GM23338 (cell line): ENCODE measurements at regions not wholly inside any gene's neighbourhood (a gene's known extent, or its start where the extent isn't known, plus 50 kb on each side); places are given as distances from the start of the nearest gene placed in this dataset.

Experiments
- ATAC-seq: fragments of 200-7000 bp; cut with Tn5 transposase; 3 replicates; pipeline ENCODE4 v1.9.1; 2020
- DNase-seq: peaks from one replicate; pipeline ENCODE4 v3.0.0-alpha.2; 2015; ENCODE audit warnings: low spot score
- H2AFZ ChIP-seq: fragments of 200-600 bp; sonication (generic); 2 replicates; pipeline ENCODE4 v1.8.0; 2016; ENCODE audit warnings: antibody characterized with exemption, mild to moderate bottlenecking, moderate library complexity
- H3F3A ChIP-seq: fragments of 200-600 bp; sonication (generic); replicated peaks from 2 replicates; pipeline ENCODE4 v1.8.0; 2017; ENCODE audit warnings: antibody characterized with exemption, mixed run types, low read depth
- H3K27ac ChIP-seq: fragments of 200-600 bp; sonication (generic); 2 replicates; pipeline ENCODE4 v1.6.1; 2016; ENCODE audit warnings: low read depth
- H3K27me3 ChIP-seq: fragments of 200-600 bp; sonication (generic); 2 replicates; pipeline ENCODE4 v1.8.0; 2016; ENCODE audit warnings: mild to moderate bottlenecking, mixed run types, moderate library complexity; ENCODE audit not compliant: insufficient read depth
- H3K36me3 ChIP-seq: fragments of 200-600 bp; sonication (generic); 2 replicates; pipeline ENCODE4 v1.8.0; 2016; ENCODE audit warnings: mild to moderate bottlenecking; ENCODE audit not compliant: insufficient read depth
- H3K4me1 ChIP-seq: fragments of 200-600 bp; sonication (generic); 2 replicates; pipeline ENCODE4 v1.8.0; 2016; ENCODE audit warnings: mild to moderate bottlenecking, moderate library complexity; ENCODE audit not compliant: insufficient read depth
- H3K4me2 ChIP-seq: fragments of 200-600 bp; sonication (generic); 2 replicates; pipeline ENCODE4 v1.7.1; 2017; ENCODE audit warnings: mixed run types
- H3K4me3 ChIP-seq: fragments of 200-600 bp; sonication (generic); 2 replicates; pipeline ENCODE4 v1.6.1; 2016; ENCODE audit warnings: mixed run types
- H3K79me2 ChIP-seq: fragments of 200-600 bp; sonication (generic); replicated peaks from 2 replicates; pipeline ENCODE4 v1.8.0; 2017; ENCODE audit warnings: mild to moderate bottlenecking; ENCODE audit not compliant: insufficient read depth
- H3K9me2 ChIP-seq: fragments of 200-600 bp; sonication (generic); 2 replicates; pipeline ENCODE4 v1.8.0; 2017; ENCODE audit not compliant: insufficient read depth
- H4K20me1 ChIP-seq: fragments of 200-600 bp; sonication (generic); replicated peaks from 2 replicates; pipeline ENCODE4 v1.8.0; 2017; ENCODE audit warnings: mild to moderate bottlenecking; ENCODE audit not compliant: insufficient read depth
- H3K27ac Mint-ChIP-seq: 2 replicates; pipeline ENCODE4 v1.8.0; 2020; ENCODE audit warnings: inconsistent platforms, mild to moderate bottlenecking, moderate library complexity, mixed read lengths
- H3K27me3 Mint-ChIP-seq: 3 replicates; pipeline ENCODE4 v1.8.0; 2022; ENCODE audit warnings: low read depth, mild to moderate bottlenecking, moderate library complexity, mixed read lengths, inconsistent platforms; ENCODE audit not compliant: insufficient read depth, poor library complexity
- H3K36me3 Mint-ChIP-seq: 3 replicates; pipeline ENCODE4 v1.8.0; 2021; ENCODE audit warnings: low read depth, mild to moderate bottlenecking, inconsistent platforms, moderate library complexity, mixed read lengths
- H3K4me1 Mint-ChIP-seq: 3 replicates; pipeline ENCODE4 v1.8.0; 2020; ENCODE audit warnings: mild to moderate bottlenecking, inconsistent platforms, mixed read lengths
- H3K4me3 Mint-ChIP-seq: 3 replicates; pipeline ENCODE4 v1.8.0; 2021; ENCODE audit warnings: moderate library complexity, mild to moderate bottlenecking, inconsistent platforms, mixed read lengths
- H3K9me3 Mint-ChIP-seq: 3 replicates; pipeline ENCODE4 v1.8.0; 2020; ENCODE audit warnings: moderate library complexity, mild to moderate bottlenecking, inconsistent platforms, mixed read lengths
- CREB1 ChIP-seq: fragments of 250-450 bp; sonication (Bioruptor Pico); IDR thresholded peaks from 2 replicates; pipeline ENCODE4 v1.5.0; 2020; ENCODE audit warnings: low read depth, mild to moderate bottlenecking, moderate library complexity
- CTCF ChIP-seq, 2 experiments: fragments of 200-600 bp in 1 of 2; sonication (generic) in 1 of 2; conservative IDR thresholded peaks; 2 replicates each; pipeline versions ENCODE4 v1.5.1 to v1.6.1; 2016 to 2017; ENCODE audit warnings: antibody characterized with exemption in 2 of 2, low read depth in 2 of 2, mild to moderate bottlenecking in 2 of 2, moderate library complexity in 1 of 2
- ETS1 ChIP-seq: IDR thresholded peaks from 2 replicates; pipeline ENCODE4 v1.6.1; 2016; ENCODE audit warnings: antibody characterized with exemption
- EZH2 ChIP-seq: fragments of 200-600 bp; sonication (generic); IDR thresholded peaks from one replicate; pipeline ENCODE4 v1.8.0; 2017; ENCODE audit warnings: antibody characterized with exemption, mild to moderate bottlenecking, low read depth; ENCODE audit not compliant: unreplicated experiment
- EZH2phosphoT487 ChIP-seq: fragments of 200-600 bp; sonication (generic); IDR thresholded peaks from one replicate; pipeline ENCODE4 v1.8.1; 2018; ENCODE audit warnings: antibody characterized with exemption; ENCODE audit not compliant: unreplicated experiment
- JUNB ChIP-seq: IDR thresholded peaks from one replicate; pipeline ENCODE4 v1.6.1; 2016; ENCODE audit warnings: antibody characterized with exemption; ENCODE audit not compliant: unreplicated experiment
- NANOG ChIP-seq: IDR thresholded peaks from 2 replicates; pipeline ENCODE4 v1.6.1; 2016; ENCODE audit warnings: antibody characterized with exemption, borderline replicate concordance
- POLR2AphosphoS5 ChIP-seq: IDR thresholded peaks from 2 replicates; pipeline ENCODE4 v1.6.1; 2016; ENCODE audit warnings: antibody characterized with exemption, low read depth
- ZNF114 ChIP-seq: fragments of 250-450 bp; sonication (Bioruptor Pico); IDR thresholded peaks from 2 replicates; pipeline ENCODE4 v1.5.0; 2020; ENCODE audit warnings: mild to moderate bottlenecking, moderate library complexity
- ZNF331 ChIP-seq: fragments of 250-450 bp; sonication (Bioruptor Pico); IDR thresholded peaks from 2 replicates; pipeline ENCODE4 v1.5.0; 2020; ENCODE audit warnings: low read depth, mild to moderate bottlenecking, moderate library complexity
- ZNF462 ChIP-seq: fragments of 250-450 bp; sonication (Bioruptor Pico); IDR thresholded peaks from 2 replicates; pipeline ENCODE4 v1.5.0; 2020; ENCODE audit warnings: mild to moderate bottlenecking, moderate library complexity

- TF ChIP-seq ETS1, result no peak
- no peak for TF ChIP-seq NANOG
- no peak for TF ChIP-seq POLR2AphosphoS5
- no peak for TF ChIP-seq ZNF331 (CRISPR knock-in tag)
- no peak for TF ChIP-seq ZNF114
- no peak for TF ChIP-seq EZH2phosphoT487
- no peak for TF ChIP-seq CTCF (conservative IDR thresholded peaks at IDR 0.05; ENCODE audit: low read depth in 2 of 2)
- no peak for TF ChIP-seq CREB1 (CRISPR knock-in tag)
- TF ChIP-seq JUNB, result no peak
Observed at GRCh38 chr11:122167100-122167499, 51.1 kb upstream of the BLID start (continued).

- Mint-ChIP-seq H3K36me3 (no peaks in the 10 kb centered on the region), H3K9me3 (no peaks in the 10 kb centered on the region), H3K4me3 (no peak overlapping the region), H3K27me3 (peaks cover 3% of the 10 kb centered on the region), H3K4me1 (peaks cover 12% of the 10 kb centered on the region), H3K27ac (no peak overlapping the region)
- Histone ChIP-seq H3K36me3 (no peaks in the 10 kb centered on the region), H2AFZ (no peak overlapping the region), H3K4me3 (no peak overlapping the region), H3F3A (no peaks in the 10 kb centered on the region), H3K4me1 (peaks cover 15% of the 10 kb centered on the region), H3K27me3 (no peaks in the 10 kb centered on the region), H3K27ac (no peak overlapping the region), H3K9me2 (no peaks in the 10 kb centered on the region), H3K4me2 (no peak overlapping the region), H4K20me1 (no peaks in the 10 kb centered on the region), H3K79me2 (no peaks in the 10 kb centered on the region)
- TF ChIP-seq CTCF (conservative IDR thresholded peaks at IDR 0.05; ENCODE audit: low read depth in 2 of 2) (no peak), ZNF462 (CRISPR knock-in tag) (no peak), POLR2AphosphoS5 (no peak), ZNF114 (no peak), EZH2 (no peak)
- DNase-seq (no peak), ATAC-seq (no peak)
Observed at GRCh38 chr11:122165607-122166371, 49.8 kb upstream of the BLID start.
